ENCODE measurements at regions not wholly inside any gene's neighbourhood (a gene's known extent, or its start where the extent isn't known, plus 50 kb on each side); places are given as distances from the start of the nearest gene placed in this dataset.

DNA sequence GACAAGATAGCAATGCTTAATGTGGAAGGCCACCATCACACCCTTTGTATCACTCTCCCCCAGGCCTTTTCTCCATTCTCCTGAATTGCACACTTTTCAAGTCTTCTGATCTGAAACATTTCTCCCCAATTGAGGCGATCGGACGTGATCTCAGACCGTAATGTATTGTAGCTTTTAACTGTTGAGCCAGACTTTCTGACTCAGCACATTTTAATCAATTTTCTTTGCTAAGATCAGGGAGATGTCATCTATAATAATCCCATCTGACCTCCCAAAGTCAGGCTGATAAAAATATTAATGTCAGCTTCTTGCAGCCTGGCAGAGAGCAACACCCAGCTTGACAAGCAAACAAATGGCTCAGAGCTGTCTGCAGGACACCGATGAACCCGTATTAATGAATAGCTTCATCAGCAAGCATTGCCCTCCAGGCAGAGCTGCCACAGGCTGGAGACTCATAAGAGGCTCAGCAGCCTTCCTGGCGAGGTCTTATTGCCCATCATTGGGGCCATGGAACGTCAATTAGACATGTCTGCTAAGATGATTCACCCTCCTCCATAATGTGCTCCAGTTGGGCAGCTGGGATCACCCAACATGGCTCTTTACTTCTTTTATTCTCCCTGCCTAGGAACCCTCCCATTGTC, 60.2 kb upstream of the UQCRFS1 start:
- TF ChIP-seq, protein P1, sequence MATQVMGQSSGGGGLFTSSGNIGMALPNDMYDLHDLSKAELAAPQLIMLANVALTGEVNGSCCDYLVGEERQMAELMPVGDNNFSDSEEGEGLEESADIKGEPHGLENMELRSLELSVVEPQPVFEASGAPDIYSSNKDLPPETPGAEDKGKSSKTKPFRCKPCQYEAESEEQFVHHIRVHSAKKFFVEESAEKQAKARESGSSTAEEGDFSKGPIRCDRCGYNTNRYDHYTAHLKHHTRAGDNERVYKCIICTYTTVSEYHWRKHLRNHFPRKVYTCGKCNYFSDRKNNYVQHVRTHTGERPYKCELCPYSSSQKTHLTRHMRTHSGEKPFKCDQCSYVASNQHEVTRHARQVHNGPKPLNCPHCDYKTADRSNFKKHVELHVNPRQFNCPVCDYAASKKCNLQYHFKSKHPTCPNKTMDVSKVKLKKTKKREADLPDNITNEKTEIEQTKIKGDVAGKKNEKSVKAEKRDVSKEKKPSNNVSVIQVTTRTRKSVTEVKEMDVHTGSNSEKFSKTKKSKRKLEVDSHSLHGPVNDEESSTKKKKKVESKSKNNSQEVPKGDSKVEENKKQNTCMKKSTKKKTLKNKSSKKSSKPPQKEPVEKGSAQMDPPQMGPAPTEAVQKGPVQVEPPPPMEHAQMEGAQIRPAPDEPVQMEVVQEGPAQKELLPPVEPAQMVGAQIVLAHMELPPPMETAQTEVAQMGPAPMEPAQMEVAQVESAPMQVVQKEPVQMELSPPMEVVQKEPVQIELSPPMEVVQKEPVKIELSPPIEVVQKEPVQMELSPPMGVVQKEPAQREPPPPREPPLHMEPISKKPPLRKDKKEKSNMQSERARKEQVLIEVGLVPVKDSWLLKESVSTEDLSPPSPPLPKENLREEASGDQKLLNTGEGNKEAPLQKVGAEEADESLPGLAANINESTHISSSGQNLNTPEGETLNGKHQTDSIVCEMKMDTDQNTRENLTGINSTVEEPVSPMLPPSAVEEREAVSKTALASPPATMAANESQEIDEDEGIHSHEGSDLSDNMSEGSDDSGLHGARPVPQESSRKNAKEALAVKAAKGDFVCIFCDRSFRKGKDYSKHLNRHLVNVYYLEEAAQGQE (IDR thresholded peaks at IDR 0.05; ENCODE audit: insufficient read depth in 1 of 2, low read depth in 2 of 2, low read length in 2 of 2), result no peak
- no peak for TF ChIP-seq POLR2AphosphoS5 (IDR thresholded peaks at IDR 0.05; ENCODE audit: low read depth, low read length)

All from PFSK-1 (cell line).